ENCODE measurements at regions not wholly inside any gene's neighbourhood (a gene's known extent, or its start where the extent isn't known, plus 50 kb on each side); places are given as distances from the start of the nearest gene placed in this dataset.
A peak's percentile ranks its signal among the peaks of the same experiment; 100 is the strongest.
"Not testable (repeated sequence)": the region's sequence is repeated elsewhere in the genome, so short reads cannot be mapped to it uniquely, and the experiment has no call there.

DNA sequence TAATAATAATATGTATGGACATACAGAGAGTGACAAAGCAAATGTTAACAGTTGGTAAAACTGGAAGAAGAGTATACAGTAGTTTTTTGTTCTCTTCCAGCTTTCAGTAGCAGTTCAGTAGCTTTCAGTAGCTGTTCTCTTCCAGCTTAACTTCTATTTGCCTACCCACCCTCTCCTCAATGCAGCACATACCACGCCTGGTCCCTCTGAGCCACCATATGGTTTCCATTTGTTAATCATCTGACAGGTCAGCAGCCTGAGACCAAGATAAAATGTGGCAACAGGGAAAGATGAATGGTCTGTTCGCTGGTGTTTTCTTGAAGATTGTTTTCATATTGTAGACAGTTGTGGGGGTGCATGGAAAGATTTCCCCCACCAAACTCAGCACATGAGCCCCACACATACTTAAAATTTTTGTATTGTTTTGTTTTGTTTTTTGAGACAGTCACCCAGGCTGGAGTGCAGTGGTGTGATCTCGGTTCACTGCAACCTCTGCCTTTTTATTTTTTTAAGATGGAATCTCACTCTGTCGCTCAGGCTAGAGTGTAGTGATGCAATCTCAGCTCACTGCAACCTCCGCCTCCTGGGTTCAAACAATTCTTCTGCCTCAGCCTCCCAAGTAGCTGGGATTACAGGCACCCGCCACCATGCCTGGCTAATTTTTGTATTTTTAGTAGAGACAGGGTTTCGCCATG, 56.8 kb downstream of the ATP6V0E2 start:
- DNase-seq, result not testable (repeated sequence)

DNA sequence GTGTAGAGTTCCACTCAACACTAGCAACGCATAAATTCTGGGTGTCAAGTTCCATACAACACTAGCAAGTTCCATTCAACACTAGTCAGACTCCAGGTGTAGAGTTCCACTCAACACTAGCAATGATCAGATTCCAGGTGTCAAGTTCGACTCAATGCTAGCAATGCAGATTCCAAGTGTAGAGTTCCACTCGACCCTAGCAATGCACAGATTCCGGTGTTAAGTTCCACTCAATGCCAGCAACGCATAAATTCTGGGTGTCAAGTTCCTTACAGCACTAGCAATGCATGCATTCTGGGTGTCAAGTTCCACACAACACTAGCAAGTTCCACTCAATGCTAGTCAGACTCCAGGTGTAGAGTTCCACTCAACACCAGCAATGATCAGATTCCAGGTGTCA, 60.0 kb downstream of the ATP6V0E2 start:
- DNase-seq, result not testable (repeated sequence)

- DNase-seq, result not testable (repeated sequence)
These were observed 73.6 kb downstream of the ATP6V0E2 start for GRCh38 chr7:149947346-149947745.

GRCh38 chr7:149948444-149948843, 74.7 kb downstream of the ATP6V0E2 start:
- DNase-seq, result not testable (repeated sequence)

GRCh38 chr7:149949863-149950577, 76.3 kb downstream of the ATP6V0E2 start:
- peak; percentile 15 for DNase-seq

DNA sequence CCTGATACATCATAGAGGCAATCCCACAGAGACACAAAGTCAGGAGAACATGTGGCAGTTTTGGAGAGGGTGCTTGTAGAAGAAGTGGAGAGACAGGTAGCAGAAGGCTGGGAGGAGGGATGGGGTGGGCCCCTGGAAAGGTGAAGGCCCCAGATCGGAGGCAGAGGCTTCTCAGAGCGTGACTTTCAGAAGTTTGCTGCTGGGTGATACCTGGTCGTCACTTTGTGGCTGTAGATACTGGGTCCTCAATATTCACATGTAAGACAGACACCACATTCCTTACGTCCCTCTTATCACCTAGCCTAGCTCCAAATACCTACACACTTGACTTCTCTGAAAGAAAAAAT, 76.8 kb downstream of the ATP6V0E2 start:
- not testable (repeated sequence) for DNase-seq

DNA sequence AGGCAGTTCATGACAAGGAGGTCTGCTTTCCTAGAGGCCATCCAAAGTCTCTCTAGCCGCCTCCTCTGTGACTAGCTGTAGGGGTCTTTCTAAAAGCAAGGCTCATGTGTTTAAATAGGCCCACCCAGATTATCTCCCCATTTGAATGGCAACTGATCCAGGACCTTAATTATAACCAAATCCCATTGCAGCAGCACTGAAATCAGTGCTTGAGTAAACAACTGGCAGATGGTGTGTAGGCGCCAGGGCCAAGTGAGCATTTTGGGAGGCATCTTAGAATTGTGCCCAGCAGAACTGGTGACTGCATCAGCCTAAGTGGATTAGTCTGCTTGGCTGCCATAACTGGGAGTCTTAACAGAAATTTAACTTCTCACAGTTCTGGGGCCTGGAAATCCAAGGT, 77.8 kb downstream of the ATP6V0E2 start:
- not testable (repeated sequence) for DNase-seq

DNA sequence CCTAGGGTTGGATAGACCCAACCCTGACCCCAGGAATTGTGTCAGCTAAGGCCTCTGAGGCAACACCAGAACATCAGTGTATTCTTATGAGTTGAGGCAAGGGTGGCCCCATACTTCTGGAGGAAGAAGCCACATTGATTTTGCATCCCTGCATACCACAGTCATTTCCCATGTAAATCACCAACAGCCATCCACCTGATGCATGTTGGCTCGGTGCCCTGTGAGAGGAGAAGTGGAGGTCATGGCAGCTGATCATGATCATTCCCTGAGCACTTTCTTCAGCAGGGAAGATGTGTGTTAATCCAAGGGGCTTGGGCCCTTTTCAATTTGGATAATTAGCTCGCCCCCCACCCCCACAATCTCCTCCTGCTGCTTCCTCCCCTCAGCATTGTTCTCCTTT, 85.1 kb downstream of the ATP6V0E2 start:
- DNase-seq, result not testable (repeated sequence)

GRCh38 chr7:149960863-149961262, 87.1 kb downstream of the ATP6V0E2 start:
- peak; percentile 75 for DNase-seq

DNA sequence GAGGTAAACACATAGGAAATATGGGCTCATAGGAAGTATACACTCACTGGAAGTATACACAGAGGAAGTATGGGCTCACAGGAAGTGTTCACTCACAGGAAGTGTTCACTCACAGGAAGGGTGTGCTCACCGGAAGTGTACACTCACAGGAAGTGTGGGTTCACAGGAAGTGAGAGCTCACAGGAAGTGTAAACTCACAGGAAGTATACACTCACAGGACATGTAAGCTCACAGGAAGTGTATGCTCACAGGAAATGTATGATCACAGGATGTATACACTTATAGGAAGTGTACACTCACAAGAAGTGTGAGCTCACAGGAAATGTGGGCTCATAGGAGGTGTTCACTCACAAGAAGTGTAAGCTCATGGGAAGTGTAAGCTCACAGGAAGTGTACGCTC, 88.1 kb downstream of the ATP6V0E2 start:
- DNase-seq, result peak; percentile 20

DNA sequence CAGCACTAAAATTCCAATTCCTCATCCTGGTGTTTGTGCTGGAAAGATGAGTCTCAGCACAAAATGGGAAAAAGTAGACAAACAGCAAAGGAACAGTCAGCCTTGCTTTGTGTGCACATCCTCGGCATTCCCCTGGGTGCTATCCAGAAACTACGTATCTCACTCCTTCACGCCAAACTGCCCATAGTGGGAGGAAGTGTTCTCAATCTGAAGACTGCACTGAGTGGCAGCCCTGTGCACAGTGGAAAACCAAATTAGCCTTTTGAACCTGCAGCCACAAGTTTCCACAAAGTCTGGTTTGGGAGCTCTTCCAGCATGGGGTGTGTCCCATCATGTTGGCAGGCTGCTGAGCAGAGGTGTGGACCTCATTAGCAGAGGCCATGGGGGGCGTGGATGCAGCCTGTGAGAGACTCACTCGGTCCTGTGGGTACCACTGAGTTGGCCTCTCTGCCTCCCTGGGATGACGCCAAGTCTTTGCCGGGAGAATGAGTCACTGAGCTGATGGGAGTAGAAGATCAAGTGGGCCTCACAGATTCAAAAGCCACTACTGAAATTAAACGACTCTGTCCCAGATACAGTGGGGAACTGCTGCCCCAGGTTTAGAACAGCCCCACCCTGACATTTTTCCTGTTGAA, 89.0 kb downstream of the ATP6V0E2 start:
- DNase-seq, result not testable (repeated sequence)

GRCh38 chr7:149963985-149964384, 90.2 kb downstream of the ATP6V0E2 start:
- not testable (repeated sequence) for DNase-seq

- DNase-seq, result peak; percentile 29
These were observed 92.7 kb downstream of the ATP6V0E2 start for GRCh38 chr7:149966444-149966843.

- not testable (repeated sequence) for DNase-seq
These were observed 99.2 kb downstream of the ATP6V0E2 start for GRCh38 chr7:149972977-149973376.

GRCh38 chr7:149973681-149974080, 99.9 kb downstream of the ATP6V0E2 start:
- not testable (repeated sequence) for DNase-seq

DNA sequence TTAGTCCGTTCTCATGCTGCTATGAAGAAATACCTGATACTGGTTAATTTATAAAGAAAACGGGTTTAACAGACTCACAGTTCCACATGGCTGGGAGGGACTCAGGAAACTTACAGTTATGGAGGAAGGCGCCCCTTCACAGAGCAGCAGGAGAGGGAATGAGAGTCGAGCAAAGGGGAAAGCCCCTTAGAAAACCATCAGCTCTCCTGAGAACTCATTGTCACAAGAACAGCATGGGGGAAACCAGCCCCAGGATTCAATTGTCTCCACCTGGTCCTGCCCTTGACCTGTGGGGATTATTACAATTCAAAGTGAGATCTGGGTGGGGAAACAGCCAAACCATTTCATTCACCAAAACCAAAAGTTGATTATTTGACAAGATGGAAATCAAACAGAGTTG, 101.8 kb downstream of the ATP6V0E2 start:
- DNase-seq, result not testable (repeated sequence)

DNA sequence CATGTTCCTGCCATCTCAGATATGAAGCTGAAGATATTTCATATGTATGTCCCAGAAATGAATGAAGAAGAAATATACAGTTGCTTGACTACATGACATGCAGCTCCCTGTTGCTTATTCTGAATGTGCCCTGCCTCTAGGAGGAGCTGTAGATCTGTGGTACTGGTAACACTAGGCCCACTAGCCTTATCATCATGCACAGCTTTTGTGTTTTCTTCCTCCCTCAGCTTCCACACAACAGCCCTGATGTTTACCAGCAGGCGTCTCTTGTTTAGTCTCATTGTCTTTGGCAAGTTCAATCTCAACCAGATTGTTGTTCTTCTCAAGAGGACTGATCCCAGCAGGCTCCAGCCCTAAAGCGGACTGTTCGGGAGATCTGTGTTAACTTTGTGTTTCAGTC, 104.8 kb downstream of the ATP6V0E2 start:
- DNase-seq, result not testable (repeated sequence)

DNA sequence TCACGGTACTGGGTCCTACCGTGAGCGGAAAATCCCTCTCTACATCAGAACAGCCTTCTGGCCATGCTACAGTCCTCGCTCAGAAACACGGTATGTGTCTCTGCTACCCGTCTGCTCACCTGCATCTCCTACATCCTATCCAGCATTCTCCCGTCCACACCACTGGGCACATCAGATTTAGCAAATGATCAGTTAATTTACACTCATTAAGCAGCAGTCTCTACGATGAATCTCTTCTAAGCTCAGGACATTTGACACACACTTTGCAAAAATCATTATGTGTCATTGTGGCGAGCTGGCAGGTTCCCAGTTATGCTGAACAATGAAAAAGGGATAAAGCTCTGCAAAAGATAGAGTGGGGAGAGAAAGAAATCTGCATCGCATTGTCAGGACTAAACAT, 105.2 kb downstream of the ATP6V0E2 start:
- not testable (repeated sequence) for DNase-seq

- not testable (repeated sequence) for DNase-seq
These were observed 108.9 kb downstream of the ATP6V0E2 start for GRCh38 chr7:149982537-149983112.

DNA sequence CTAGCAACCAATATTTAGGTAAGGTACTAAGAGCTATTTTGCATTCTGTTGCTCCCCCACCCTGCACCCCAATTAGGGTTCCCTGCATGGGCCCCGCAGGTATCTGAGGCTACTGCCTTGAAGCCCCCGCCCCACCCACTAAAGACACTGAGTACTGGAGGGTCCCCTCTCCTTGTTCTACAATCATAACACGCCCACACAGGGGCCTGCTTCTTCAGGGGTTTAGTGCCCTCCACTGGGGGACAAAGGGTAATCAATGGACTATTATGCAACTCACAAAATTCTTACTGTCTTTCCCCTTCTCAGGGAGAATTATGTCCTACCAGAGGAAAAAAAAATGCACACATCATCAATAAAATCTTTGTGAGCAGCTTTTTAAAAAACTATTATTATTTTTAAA, 113.1 kb downstream of the ATP6V0E2 start:
- DNase-seq, result not testable (repeated sequence)

DNA sequence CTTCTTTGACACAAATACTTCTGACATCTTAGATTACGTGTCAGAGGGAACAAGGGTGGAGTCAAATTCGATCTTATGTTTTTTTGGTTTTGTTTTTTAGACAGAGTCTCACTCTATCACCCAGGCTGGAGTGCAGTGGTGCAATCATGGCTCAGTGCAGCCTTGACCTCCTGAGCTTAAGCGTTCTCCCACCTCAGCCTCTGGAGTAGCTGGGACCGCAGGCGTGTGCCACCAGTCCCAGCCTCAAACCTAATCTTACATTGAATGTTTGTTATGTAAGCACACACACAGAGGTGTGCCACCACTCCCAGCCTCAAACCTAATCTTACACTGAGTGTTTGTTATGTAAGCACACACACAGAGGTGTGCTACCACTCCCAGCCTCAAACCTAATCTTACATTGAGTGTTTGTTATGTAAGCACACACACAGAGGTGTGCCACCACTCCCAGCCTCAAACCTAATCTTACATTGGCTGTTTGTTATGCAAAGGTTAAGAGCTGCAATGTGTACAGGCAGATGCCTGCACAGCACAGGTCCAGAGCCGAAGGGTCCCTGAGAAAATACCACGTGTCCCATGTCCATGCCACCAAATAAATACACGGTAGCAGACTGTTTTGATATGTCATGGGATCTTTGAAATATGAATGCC, 118.0 kb downstream of the ATP6V0E2 start:
- DNase-seq, result not testable (repeated sequence)

DNA sequence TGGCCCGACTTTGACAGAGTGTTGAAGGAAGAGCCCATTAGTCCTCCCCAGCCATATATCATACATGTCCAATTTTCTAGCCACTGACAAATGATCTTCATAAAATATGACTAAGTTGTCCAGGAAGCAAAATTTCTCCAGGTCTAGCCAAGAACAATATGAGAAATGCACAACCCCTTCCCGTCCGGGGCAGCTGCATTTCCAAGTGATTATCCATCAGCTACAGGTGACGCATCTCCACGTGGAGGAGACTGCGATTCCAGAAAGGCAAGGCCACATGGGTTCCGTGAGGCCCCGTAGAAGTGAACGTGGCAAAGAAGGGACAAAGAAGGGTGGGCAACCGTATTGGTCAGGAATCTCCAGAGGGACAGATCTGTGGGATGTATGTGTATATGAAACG, 118.6 kb downstream of the ATP6V0E2 start:
- not testable (repeated sequence) for DNase-seq

Measured in MV-4-11 (cell line).